Prostate gland (tissue), 2 donors: ENCODE measurements at regions not wholly inside any gene's neighbourhood (a gene's known extent, or its start where the extent isn't known, plus 50 kb on each side); places are given as distances from the start of the nearest gene placed in this dataset.
"Not testable (repeated sequence)": the region's sequence is repeated elsewhere in the genome, so short reads cannot be mapped to it uniquely, and the experiment has no call there.

Experiments used
- DNase-seq: peaks from one replicate; pipeline ENCODE4 v3.0.0-alpha.2; 2019; ENCODE audit warnings: low spot score
- H3K27ac ChIP-seq, 2 donors: fragments of 200-600 bp; sonication (generic); 2 replicates each; pipeline ENCODE4 v1.5.1; 2017 to 2019
- H3K27me3 ChIP-seq: fragments of 200-600 bp; sonication (generic); replicated peaks from 2 replicates; pipeline ENCODE4 v1.5.1; 2019; ENCODE audit not compliant: insufficient read depth
- H3K36me3 ChIP-seq, 2 donors: fragments of 200-600 bp; sonication (generic); 1 replicate in 1 of 2; 2 replicates in 1 of 2; pipeline versions ENCODE4 v1.5.1 to v1.8.1; 2017 to 2019
- H3K4me1 ChIP-seq: fragments of 200-600 bp; sonication (generic); replicated peaks from 2 replicates; pipeline ENCODE4 v1.5.1; 2019
- H3K4me3 ChIP-seq, 2 donors: fragments of 200-600 bp; sonication (generic); 2 replicates each; pipeline ENCODE4 v1.5.1; 2017 to 2019
- H3K9me3 ChIP-seq: fragments of 200-600 bp; sonication (generic); 2 replicates; pipeline ENCODE4 v1.5.1; 2017
- POLR2A ChIP-seq: fragments of 450-650 bp; IDR thresholded peaks from one replicate; pipeline ENCODE4 v1.6.1; 2016; ENCODE audit warnings: antibody characterized with exemption, mild to moderate bottlenecking
- POLR2AphosphoS5 ChIP-seq: sonication (generic); formaldehyde crosslinking; IDR thresholded peaks from one replicate; pipeline ENCODE4 v1.6.1; 2017; ENCODE audit warnings: antibody characterized with exemption
- WGBS: methylation state at CpG from one replicate; pipeline ENCODE4 v1.1.5; 2018; 5-methylcytosine and 5-hydroxymethylcytosine counted together
- intact Hi-C: fragments of 100-400 bp; cut with DNase I; formaldehyde crosslinking; loops from one replicate; pipeline ENCODE4 v1.14.2; 2022
- TF ChIP-seq, protein P1 (sequence below), 4 experiments: fragments of 200-600 bp in 2 of 4; fragments of 450-650 bp in 2 of 4; sonication (generic) in 2 of 4; IDR thresholded peaks; 1 replicate in 3 of 4; 2 replicates in 1 of 4; pipeline ENCODE4 v1.5.1; 2016 to 2019; ENCODE audit warnings: antibody characterized with exemption in 4 of 4, mild to moderate bottlenecking in 2 of 4, moderate library complexity in 2 of 4

DNA sequence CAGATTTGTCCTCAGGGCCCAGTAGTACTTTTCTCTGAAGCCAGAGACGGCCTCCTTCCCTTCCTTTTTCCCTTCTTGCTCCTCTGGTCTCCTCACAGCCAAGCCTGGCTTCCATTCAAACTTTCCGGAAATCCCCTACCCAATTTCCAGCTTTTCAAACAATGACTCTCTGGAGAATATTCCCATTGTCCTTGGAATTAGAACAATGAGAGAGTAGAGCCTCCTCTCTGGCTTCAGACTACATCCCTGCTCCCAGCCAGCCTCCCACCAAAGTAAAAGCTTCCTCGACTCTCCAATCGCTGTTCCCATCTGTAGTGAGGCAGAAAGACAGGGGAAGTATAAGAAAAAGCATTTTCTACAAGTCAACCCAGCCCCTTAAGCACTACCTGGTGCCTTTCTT lies 77.7 kb upstream of the SOX13 start:
- 22% methylated on average over 4 of the region's 4 CpGs for WGBS
- TF ChIP-seq, protein P1, sequence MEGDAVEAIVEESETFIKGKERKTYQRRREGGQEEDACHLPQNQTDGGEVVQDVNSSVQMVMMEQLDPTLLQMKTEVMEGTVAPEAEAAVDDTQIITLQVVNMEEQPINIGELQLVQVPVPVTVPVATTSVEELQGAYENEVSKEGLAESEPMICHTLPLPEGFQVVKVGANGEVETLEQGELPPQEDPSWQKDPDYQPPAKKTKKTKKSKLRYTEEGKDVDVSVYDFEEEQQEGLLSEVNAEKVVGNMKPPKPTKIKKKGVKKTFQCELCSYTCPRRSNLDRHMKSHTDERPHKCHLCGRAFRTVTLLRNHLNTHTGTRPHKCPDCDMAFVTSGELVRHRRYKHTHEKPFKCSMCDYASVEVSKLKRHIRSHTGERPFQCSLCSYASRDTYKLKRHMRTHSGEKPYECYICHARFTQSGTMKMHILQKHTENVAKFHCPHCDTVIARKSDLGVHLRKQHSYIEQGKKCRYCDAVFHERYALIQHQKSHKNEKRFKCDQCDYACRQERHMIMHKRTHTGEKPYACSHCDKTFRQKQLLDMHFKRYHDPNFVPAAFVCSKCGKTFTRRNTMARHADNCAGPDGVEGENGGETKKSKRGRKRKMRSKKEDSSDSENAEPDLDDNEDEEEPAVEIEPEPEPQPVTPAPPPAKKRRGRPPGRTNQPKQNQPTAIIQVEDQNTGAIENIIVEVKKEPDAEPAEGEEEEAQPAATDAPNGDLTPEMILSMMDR (IDR thresholded peaks at IDR 0.05) = no peak
- TF ChIP-seq POLR2A (no peak), POLR2AphosphoS5 (no peak)
- no peak for DNase-seq

DNA sequence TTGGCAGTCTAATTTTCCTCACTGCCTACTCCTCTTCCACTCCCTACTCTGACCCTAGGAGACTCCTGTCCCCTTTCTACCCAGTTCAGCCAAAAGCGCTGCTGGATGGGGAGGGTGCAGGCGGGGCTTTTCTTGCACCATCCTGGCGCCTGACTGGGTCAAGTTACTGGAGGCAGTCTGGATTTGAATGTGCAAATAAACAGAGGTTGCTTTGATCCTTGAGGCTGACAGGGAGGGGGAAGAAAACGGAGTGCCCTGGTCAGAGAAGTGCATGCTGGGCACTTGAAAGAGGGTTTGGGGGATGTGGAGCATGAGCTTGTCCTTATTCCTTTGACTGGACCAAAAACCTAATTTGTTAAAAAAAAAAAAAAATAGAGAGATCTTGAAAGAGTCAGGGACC lies 76.8 kb upstream of the SOX13 start:
- no peak overlapping the region for H3K4me3 ChIP-seq
- no peaks in the 10 kb centered on the region for H3K9me3 ChIP-seq
- H3K27ac ChIP-seq = no peak overlapping the region
- H3K4me1 ChIP-seq = no peaks in the 10 kb centered on the region
- TF ChIP-seq POLR2A = no peak
- TF ChIP-seq, protein P1 (IDR thresholded peaks at IDR 0.05) = no peak
- no peak for TF ChIP-seq POLR2AphosphoS5
- H3K36me3 ChIP-seq = no peaks in the 10 kb centered on the region
- WGBS = 27% methylated on average over 4 of the region's 4 CpGs
- no peak for DNase-seq
- intact Hi-C loops = no loop called here
- no peaks in the 10 kb centered on the region for H3K27me3 ChIP-seq

More for the DNA sequence above, 77.7 kb upstream of the SOX13 start:
- no peaks in the 10 kb centered on the region for H3K9me3 ChIP-seq
- no peaks in the 10 kb centered on the region for H3K36me3 ChIP-seq
- intact Hi-C loops = no loop called here
- H3K27ac ChIP-seq = no peak overlapping the region
- no peak overlapping the region for H3K4me3 ChIP-seq
- H3K27me3 ChIP-seq = no peaks in the 10 kb centered on the region
- no peaks in the 10 kb centered on the region for H3K4me1 ChIP-seq

DNA sequence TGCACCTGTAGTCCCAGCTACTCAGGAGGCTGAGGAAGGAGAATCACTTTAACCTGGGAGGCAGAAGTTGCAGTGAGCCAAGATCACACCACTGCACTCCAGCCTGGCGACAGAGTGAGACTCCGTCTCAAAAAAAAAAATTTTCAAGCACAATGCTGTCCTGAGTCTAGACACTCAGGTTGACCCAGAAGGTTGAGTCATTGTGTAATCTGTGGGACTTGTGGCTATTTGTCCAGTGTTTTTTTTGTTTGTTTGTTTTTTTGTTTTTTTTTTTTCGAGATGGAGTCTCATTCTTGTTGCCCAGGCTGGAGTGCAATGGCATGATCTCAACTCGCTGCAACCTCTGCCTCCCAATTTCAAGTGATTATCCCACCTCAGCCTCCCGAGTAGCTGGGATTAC lies 74.3 kb upstream of the SOX13 start:
- H3K4me1 ChIP-seq, H3K27ac ChIP-seq, intact Hi-C loops, H3K4me3 ChIP-seq, H3K36me3 ChIP-seq, DNase-seq, H3K9me3 ChIP-seq, H3K27me3 ChIP-seq: not testable (repeated sequence)
- 95% methylated on average over 5 of the region's 5 CpGs for WGBS

DNA sequence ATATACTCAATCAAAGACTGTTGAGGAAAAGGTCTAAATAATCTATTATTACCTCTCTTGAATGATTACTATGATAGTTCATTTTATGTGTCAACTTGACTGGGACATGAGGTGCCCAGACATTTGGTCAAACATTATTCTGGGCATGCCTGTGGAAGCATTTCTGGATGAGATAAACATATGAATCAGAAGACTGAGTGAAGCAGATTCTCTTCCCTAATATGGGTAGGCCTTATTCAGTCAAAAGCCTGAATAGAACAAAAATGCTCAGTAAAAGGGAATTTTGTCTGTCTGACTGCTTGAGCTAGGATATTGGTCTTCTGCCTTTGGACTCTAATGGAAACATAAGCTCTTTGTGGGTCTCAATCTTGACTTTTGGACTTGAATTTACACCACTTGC lies 73.3 kb upstream of the SOX13 start:
- intact Hi-C loops = no loop called here
- Histone ChIP-seq H3K27ac (no peak overlapping the region), H3K9me3 (no peaks in the 10 kb centered on the region), H3K4me1 (no peaks in the 10 kb centered on the region), H3K4me3 (no peak overlapping the region), H3K36me3 (no peaks in the 10 kb centered on the region), H3K27me3 (no peaks in the 10 kb centered on the region)
- TF ChIP-seq POLR2A (no peak), POLR2AphosphoS5 (no peak)
- TF ChIP-seq, protein P1 (IDR thresholded peaks at IDR 0.05) = no peak
- no peak for DNase-seq

DNA sequence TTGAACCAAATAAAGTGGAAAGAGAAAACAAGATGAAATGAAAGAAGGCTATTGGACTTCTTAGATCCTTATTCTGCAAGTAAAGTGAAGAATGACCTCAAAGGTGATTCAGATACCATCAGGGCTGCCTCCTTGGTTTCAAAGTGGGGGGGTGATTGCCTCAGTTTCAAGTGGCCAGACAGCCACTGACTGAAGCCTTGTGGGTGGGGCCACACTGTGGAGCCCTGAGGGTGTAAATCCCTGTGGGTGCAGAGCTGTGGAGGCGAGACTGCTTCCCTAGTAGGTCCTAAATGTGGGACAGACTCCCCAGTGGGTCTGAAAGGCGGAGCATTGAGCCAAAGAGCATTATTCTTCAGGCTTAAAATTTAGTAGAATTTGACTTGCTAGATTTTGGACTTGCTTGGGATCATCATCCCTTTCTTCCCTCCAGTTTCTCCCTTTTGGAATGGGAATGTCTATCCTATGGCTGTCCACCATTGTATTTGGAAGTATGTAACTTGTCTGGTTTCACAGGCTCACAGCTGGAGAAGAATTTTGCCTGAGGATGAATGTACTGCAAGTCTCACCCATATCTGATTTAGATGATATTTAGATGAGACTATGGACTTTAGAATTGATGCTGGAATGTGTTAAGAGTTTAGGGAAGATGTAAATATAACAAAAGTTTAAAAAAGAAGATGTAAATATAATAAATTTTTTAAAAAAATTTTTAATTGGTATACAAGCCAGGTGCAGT lies 71.6 kb upstream of the SOX13 start:
- 97% methylated on average over 2 of the region's 2 CpGs for WGBS

More for the DNA sequence above, 71.6 kb upstream of the SOX13 start:
- H3K27me3 ChIP-seq = no peaks in the 10 kb centered on the region
- no peaks in the 10 kb centered on the region for H3K36me3 ChIP-seq
- DNase-seq = no peak
- H3K4me3 ChIP-seq = no peak overlapping the region
- no peaks in the 10 kb centered on the region for H3K9me3 ChIP-seq
- TF ChIP-seq POLR2AphosphoS5 (no peak), POLR2A (no peak)
- TF ChIP-seq, protein P1 (IDR thresholded peaks at IDR 0.05) = no peak
- H3K4me1 ChIP-seq = no peaks in the 10 kb centered on the region
- no peak overlapping the region for H3K27ac ChIP-seq
- intact Hi-C loops = no loop called here
